ENCODE measurements at regions not wholly inside any gene's neighbourhood (a gene's known extent, or its start where the extent isn't known, plus 50 kb on each side); places are given as distances from the start of the nearest gene placed in this dataset.

- DNase-seq = no peak
- TF ChIP-seq CTCF (conservative IDR thresholded peaks at IDR 0.05) = no peak
- Mint-ChIP-seq H3K36me3 (ENCODE audit: low read depth) (no peaks in the 10 kb centered on the region), H3K4me1 (no peaks in the 10 kb centered on the region), H3K4me3 (no peak overlapping the region), H3K27me3 (ENCODE audit: insufficient read depth) (no peaks in the 10 kb centered on the region), H3K27ac (no peak overlapping the region), H3K9me3 (no peaks in the 10 kb centered on the region)
- no peaks in the 10 kb centered on the region for H3K36me3 ChIP-seq (ENCODE audit: control insufficient read depth, insufficient read depth, low read length)
- H3K9ac ChIP-seq (ENCODE audit: extremely low read depth, low read length, poor library complexity, severe bottlenecking) = no peak overlapping the region
- no peak overlapping the region for H3K4me3 ChIP-seq (ENCODE audit: low read length)
- H3K27ac ChIP-seq (ENCODE audit: low read depth, low read length) = no peak overlapping the region
- H3K9me3 ChIP-seq (ENCODE audit: control insufficient read depth, low read length) = no peaks in the 10 kb centered on the region
- H3K4me1 ChIP-seq (ENCODE audit: control insufficient read depth, insufficient read depth, low read length) = no peaks in the 10 kb centered on the region
- H3K27me3 ChIP-seq (ENCODE audit: control insufficient read depth, insufficient read depth, low read length, poor library complexity, severe bottlenecking) = no peaks in the 10 kb centered on the region
- WGBS, 2 experiments (ENCODE audit: insufficient coverage in 1 of 2, insufficient read length in 1 of 2) = 79 to 86% methylated on average over 1 to 2 of the region's 2 CpGs
These were observed 86.4 kb downstream of the DACT1 start for GRCh38 chr14:58724206-58724605.

- no peaks in the 10 kb centered on the region for H3K9me3 Mint-ChIP-seq
- no peaks in the 10 kb centered on the region for H3K4me1 Mint-ChIP-seq
- H3K27ac Mint-ChIP-seq = no peak overlapping the region
- Histone ChIP-seq H3K9me3 (ENCODE audit: control insufficient read depth, low read length) (no peaks in the 10 kb centered on the region), H3K9ac (ENCODE audit: extremely low read depth, low read length, poor library complexity, severe bottlenecking) (no peak overlapping the region), H3K4me1 (ENCODE audit: control insufficient read depth, insufficient read depth, low read length) (no peaks in the 10 kb centered on the region), H3K27me3 (ENCODE audit: control insufficient read depth, insufficient read depth, low read length, poor library complexity, severe bottlenecking) (no peaks in the 10 kb centered on the region), H3K4me3 (ENCODE audit: low read length) (no peak overlapping the region), H3K36me3 (ENCODE audit: control insufficient read depth, insufficient read depth, low read length) (no peaks in the 10 kb centered on the region), H3K27ac (ENCODE audit: low read depth, low read length) (no peak overlapping the region)
- no peak overlapping the region for H3K4me3 Mint-ChIP-seq
- no peak for TF ChIP-seq CTCF (conservative IDR thresholded peaks at IDR 0.05)
- no peak for DNase-seq
- 89% methylated on average over 1 of the region's 1 CpG for WGBS, 2 experiments (ENCODE audit: insufficient coverage in 1 of 2, insufficient read length in 1 of 2)
- no peaks in the 10 kb centered on the region for H3K27me3 Mint-ChIP-seq (ENCODE audit: insufficient read depth)
- no peaks in the 10 kb centered on the region for H3K36me3 Mint-ChIP-seq (ENCODE audit: low read depth)
These were observed 86.9 kb downstream of the DACT1 start for GRCh38 chr14:58724702-58725101.

- Mint-ChIP-seq H3K4me3 (no peak overlapping the region), H3K36me3 (ENCODE audit: low read depth) (no peaks in the 10 kb centered on the region), H3K9me3 (no peaks in the 10 kb centered on the region), H3K4me1 (no peaks in the 10 kb centered on the region), H3K27me3 (ENCODE audit: insufficient read depth) (no peaks in the 10 kb centered on the region), H3K27ac (no peak overlapping the region)
- H3K36me3 ChIP-seq (ENCODE audit: control insufficient read depth, insufficient read depth, low read length) = no peaks in the 10 kb centered on the region
- H3K4me1 ChIP-seq (ENCODE audit: control insufficient read depth, insufficient read depth, low read length) = no peaks in the 10 kb centered on the region
- H3K9ac ChIP-seq (ENCODE audit: extremely low read depth, low read length, poor library complexity, severe bottlenecking) = no peak overlapping the region
- no peak for DNase-seq
- H3K27me3 ChIP-seq (ENCODE audit: control insufficient read depth, insufficient read depth, low read length, poor library complexity, severe bottlenecking) = no peaks in the 10 kb centered on the region
- no peaks in the 10 kb centered on the region for H3K9me3 ChIP-seq (ENCODE audit: control insufficient read depth, low read length)
- no peak for TF ChIP-seq CTCF (conservative IDR thresholded peaks at IDR 0.05)
- H3K27ac ChIP-seq (ENCODE audit: low read depth, low read length) = no peak overlapping the region
- no peak overlapping the region for H3K4me3 ChIP-seq (ENCODE audit: low read length)
These were observed 87.5 kb downstream of the DACT1 start for GRCh38 chr14:58725226-58725625.

Measured in endodermal cell (in vitro differentiated cells).